K562 (cell line): ENCODE measurements at regions not wholly inside any gene's neighbourhood (a gene's known extent, or its start where the extent isn't known, plus 50 kb on each side); places are given as distances from the start of the nearest gene placed in this dataset.
A peak's percentile ranks its signal among the peaks of the same experiment; 100 is the strongest.

Experiments used
- ATAC-seq: fragments of 200-7000 bp; cut with Tn5 transposase; 3 replicates; pipeline ENCODE4 v1.9.1; 2020; ENCODE audit warnings: moderate library complexity
- BruUV-seq: library from RNA; stranded (reverse); fragments of 400-500 nt; replicated peaks from 2 replicates; lab custom pipeline; 2021; lab: Mats Ljungman, UMichigan
- CTCF ChIA-PET: fragments of 300-600 bp; formaldehyde crosslinking; extraction: SDS; loops from one replicate; lab custom pipeline; 2021; ENCODE audit warnings: low intra/inter-chr PET ratio; lab: Yijun Ruan, JAX
- POLR2A ChIA-PET: fragments of 300-600, 350-650 bp; sonication (Branson Sonifier 250); formaldehyde crosslinking; extraction: SDS; loops from one replicate; lab custom pipeline; 2021; ENCODE audit warnings: antibody characterized with exemption, inconsistent platforms; lab: Yijun Ruan, JAX
- DNase-seq, 4 experiments: peaks; one replicate each; pipeline versions ENCODE4 v3.0.0 to v3.0.0-alpha.2; 2011 to 2018; ENCODE audit warnings: low spot score in 3 of 4, mixed read lengths in 3 of 4; ENCODE audit errors: extremely low read depth in 1 of 4
- FAIRE-seq: peaks from 2 replicates; lab custom pipeline; 2011; peaks lifted over from hg19 to GRCh38; lab: Jason Lieb, UNC
- H2AFZ ChIP-seq: 2 replicates; pipeline ENCODE4 v1.6.0; 2011; ENCODE audit warnings: low read depth, low read length, control low read depth, inconsistent platforms
- H3K27ac ChIP-seq: fragments of 200-600 bp; 3 replicates; pipeline ENCODE4 v1.8.0; 2011; ENCODE audit warnings: low read depth, mild to moderate bottlenecking, control low read depth, inconsistent platforms, low read length, moderate library complexity, mixed read lengths; ENCODE audit errors: extremely low read depth
- H3K27me3 ChIP-seq, 2 experiments: fragments of 300-600 bp in 1 of 2; 2 replicates in 1 of 2; 3 replicates in 1 of 2; pipeline versions ENCODE4 v1.6.0 to v1.8.0; 2011; ENCODE audit warnings: inconsistent platforms in 2 of 2, low read length in 2 of 2, mild to moderate bottlenecking in 1 of 2, mixed read lengths in 1 of 2, moderate library complexity in 1 of 2; ENCODE audit not compliant: control insufficient read depth in 2 of 2, insufficient read depth in 2 of 2
- H3K36me3 ChIP-seq: fragments of 300-600 bp; 3 replicates; pipeline ENCODE4 v1.8.0; 2011; ENCODE audit warnings: mild to moderate bottlenecking, low read length, inconsistent platforms; ENCODE audit not compliant: control insufficient read depth, insufficient read depth
- H3K4me1 ChIP-seq, 2 experiments: fragments of 200-600 bp in 1 of 2; replicated peaks in 1 of 2; 2 replicates in 1 of 2; 3 replicates in 1 of 2; pipeline versions ENCODE4 v1.5.1 to v1.8.0; 2011; ENCODE audit warnings: inconsistent platforms in 2 of 2, low read length in 2 of 2, mild to moderate bottlenecking in 1 of 2, mixed read lengths in 1 of 2, moderate library complexity in 1 of 2; ENCODE audit not compliant: control insufficient read depth in 2 of 2, insufficient read depth in 2 of 2
- H3K4me2 ChIP-seq: 2 replicates; pipeline ENCODE4 v1.6.1; 2011; ENCODE audit warnings: low read length, control low read depth, inconsistent platforms, mixed read lengths; ENCODE audit not compliant: insufficient read depth
- H3K4me3 ChIP-seq: fragments of 200-600 bp; sonication (generic), shearing (Covaris generic); 2 replicates; pipeline ENCODE4 v1.5.1; 2016; ENCODE audit warnings: control low read depth, inconsistent platforms
- H3K79me2 ChIP-seq: fragments of 200-600 bp; 3 replicates; pipeline ENCODE4 v1.8.0; 2011; ENCODE audit warnings: low read length, inconsistent platforms; ENCODE audit not compliant: control insufficient read depth, insufficient read depth
- H3K9ac ChIP-seq, 2 experiments: 2 replicates each; pipeline versions ENCODE4 v1.6.0 to v1.6.1; 2011; ENCODE audit warnings: low read depth in 2 of 2, low read length in 2 of 2, control low read depth in 1 of 2, inconsistent platforms in 1 of 2, mild to moderate bottlenecking in 1 of 2, mixed read lengths in 1 of 2; ENCODE audit not compliant: insufficient read depth in 1 of 2
- H3K9me1 ChIP-seq: one replicate; pipeline ENCODE4 v1.6.0; 2011; ENCODE audit warnings: inconsistent platforms, mild to moderate bottlenecking, low read length, moderate library complexity; ENCODE audit not compliant: control insufficient read depth, insufficient read depth
- H3K9me3 ChIP-seq: replicated peaks from 2 replicates; pipeline ENCODE4 v1.5.1; 2011; ENCODE audit warnings: low read depth, low read length, inconsistent platforms; ENCODE audit not compliant: control insufficient read depth, insufficient read depth
- H4K20me1 ChIP-seq: replicated peaks from 2 replicates; pipeline ENCODE4 v1.6.1; 2011; ENCODE audit warnings: low read length, inconsistent platforms, mixed read lengths; ENCODE audit not compliant: control insufficient read depth, insufficient read depth
- ATF3 ChIP-seq, 2 experiments: fragments of 450-650 bp in 1 of 2; sonication (generic) in 1 of 2; formaldehyde crosslinking in 1 of 2; IDR thresholded peaks in 1 of 2; conservative IDR thresholded peaks in 1 of 2; 2 replicates each; pipeline versions ENCODE4 v1.6.1 to v1.8.1; 2016 to 2023; ENCODE audit warnings: mild to moderate bottlenecking in 2 of 2, moderate library complexity in 2 of 2, inconsistent platforms in 1 of 2, missing genetic modification reagents in 1 of 2
- CREBBP ChIP-seq: IDR thresholded peaks from one replicate; pipeline ENCODE4 v1.6.1; 2012; ENCODE audit warnings: low read depth, mild to moderate bottlenecking, control low read depth, inconsistent platforms, low read length
- FOSL1 ChIP-seq: fragments of 200-800 bp; sonication (Bioruptor generic); conservative IDR thresholded peaks from 2 replicates; pipeline ENCODE4 v1.6.1; 2016; ENCODE audit warnings: missing genetic modification characterization, missing compliant biosample characterization
- JUND ChIP-seq, 2 experiments: IDR thresholded peaks; 2 replicates in 1 of 2; 3 replicates in 1 of 2; pipeline ENCODE4 v1.6.1; 2011; ENCODE audit warnings: borderline replicate concordance in 2 of 2, low read depth in 2 of 2, low read length in 2 of 2, improper control_type of control experiment in 1 of 2, missing biosample characterization in 1 of 2, missing genetic modification characterization in 1 of 2, missing genetic modification reagents in 1 of 2
- KAT2B ChIP-seq: IDR thresholded peaks from one replicate; pipeline ENCODE4 v1.6.1; 2012; ENCODE audit warnings: low read depth, mild to moderate bottlenecking, control low read depth, inconsistent platforms, low read length, moderate library complexity
- STAT5B ChIP-seq: fragments of 250-450 bp; sonication (Bioruptor Pico); IDR thresholded peaks from 2 replicates; pipeline ENCODE4 v1.8.0; 2021; ENCODE audit warnings: mild to moderate bottlenecking, inconsistent platforms
- TEAD1 ChIP-seq, 2 experiments: fragments of 450-650 bp in 1 of 2; sonication (generic) in 1 of 2; formaldehyde crosslinking; IDR thresholded peaks; 2 replicates each; pipeline versions ENCODE4 v1.4.0 to v1.8.0; 2020 to 2022; ENCODE audit warnings: mild to moderate bottlenecking in 2 of 2, missing genetic modification reagents in 1 of 2
- TRIM24 ChIP-seq, 2 experiments: fragments of 450-650 bp; IDR thresholded peaks; 2 replicates each; pipeline ENCODE4 v1.6.1; 2016
- WGBS: fragments of 100-300 bp; shearing (Covaris generic); methylation state at CpG from one replicate; pipeline ENCODE4 v1.1.6; 2016; ENCODE audit warnings: low coverage, mixed read lengths; ENCODE audit not compliant: insufficient coverage; ENCODE audit errors: missing lambda C conversion rate; 5-methylcytosine and 5-hydroxymethylcytosine counted together
- in situ Hi-C: fragments of 300-500 bp; cut with MboI; formaldehyde crosslinking; loops from 4 replicates; pipeline ENCODE4 v1.15.0; 2018; ENCODE audit warnings: inconsistent platforms, mixed read lengths
- intact Hi-C: fragments of 100-400 bp; cut with micrococcal nuclease; formaldehyde crosslinking; loops from 2 replicates; pipeline ENCODE4 v1.14.2; 2022

GRCh38 chr7:138186951-138187351 lies 110.7 kb downstream of the AKR1D1 start:
- ChIA-PET CTCF (no interaction called here), POLR2A (no interaction called here)
- in situ Hi-C loops (no loop called here), intact Hi-C loops (no loop called here)
- WGBS: 10% methylated on average over 6 of the region's 6 CpGs
- no peak for FAIRE-seq
- Histone ChIP-seq H3K4me1 (no peaks in the 10 kb centered on the region; a peak in 1 of 5 replicates), H3K4me2 (no peak overlapping the region), H3K36me3 (no peaks in the 10 kb centered on the region), H3K4me3 (no peak overlapping the region), H3K9me1 (no peaks in the 10 kb centered on the region), H3K9me3 (peaks cover 4% of the 10 kb centered on the region; the same call in 1 of the 2 replicates), H3K27ac (no peak overlapping the region), H3K79me2 (no peaks in the 10 kb centered on the region), H2AFZ (no peak overlapping the region), H3K9ac (no peak overlapping the region), H3K27me3 (no peaks in the 10 kb centered on the region), H4K20me1 (no peaks in the 10 kb centered on the region)
- BruUV-seq: no TSS peak
- no peak for DNase-seq
- ATAC-seq: no peak
- TF ChIP-seq ATF3 (IDR thresholded peaks at IDR 0.05) (peak; percentile 70), ATF3 (CRISPR knock-in tag; conservative IDR thresholded peaks at IDR 0.05) (no peak), FOSL1 (peak; percentile 74), TEAD1 (CRISPR knock-in tag; IDR thresholded peaks at IDR 0.05) (no peak), TRIM24 (IDR thresholded peaks at IDR 0.05) (peak in 1 of 2 experiments; percentile 30; a peak in 1 of 4 replicates), CREBBP (no peak), JUND (IDR thresholded peaks at IDR 0.05; ENCODE audit: borderline replicate concordance, low read depth, low read length) (peak; percentile 18; the same call in 1 of the 2 replicates), JUND (tag; IDR thresholded peaks at IDR 0.05; ENCODE audit: borderline replicate concordance, low read depth, low read length) (peak; percentile 61; the same call in 1 of the 3 replicates), STAT5B (CRISPR knock-in tag) (no peak), KAT2B (no peak)
